ENCODE measurements at regions not wholly inside any gene's neighbourhood (a gene's known extent, or its start where the extent isn't known, plus 50 kb on each side); places are given as distances from the start of the nearest gene placed in this dataset.
A peak's percentile ranks its signal among the peaks of the same experiment; 100 is the strongest.

GRCh38 chr2:128689971-128690370 is 371.3 kb upstream of the HS6ST1 start:
- no peaks in the 10 kb centered on the region for H3K79me2 ChIP-seq (ENCODE audit: low read depth)
- no peak overlapping the region for H3K9ac ChIP-seq
- no peak overlapping the region for H2AFZ ChIP-seq (replicated peaks)
- H3K27me3 ChIP-seq, result no peaks in the 10 kb centered on the region
- no peaks in the 10 kb centered on the region for H3K9me3 ChIP-seq (ENCODE audit: low read depth)
- Mint-ChIP-seq H3K27me3 (ENCODE audit: insufficient read depth, low read depth) (peaks cover 19% of the 10 kb centered on the region), H3K36me3 (no peaks in the 10 kb centered on the region), H3K27ac (peak overlapping the region; percentile 23), H3K9me3 (peaks cover 4% of the 10 kb centered on the region), H3K4me1 (peaks cover 14% of the 10 kb centered on the region), H3K4me3 (no peak overlapping the region)
- no peak overlapping the region for H3K4me2 ChIP-seq
- no peak overlapping the region for H3K27ac ChIP-seq
- TF ChIP-seq CTCF (IDR thresholded peaks at IDR 0.05), result no peak
- no peak for TF ChIP-seq EZH2phosphoT487 (IDR thresholded peaks at IDR 0.05)
- no peak for TF ChIP-seq EZH2 (IDR thresholded peaks at IDR 0.05)
- no peak for DNase-seq (ENCODE audit: low spot score)
- H3K4me1 ChIP-seq, result no peaks in the 10 kb centered on the region
- no peak overlapping the region for H3K4me3 ChIP-seq
- no peaks in the 10 kb centered on the region for H3K36me3 ChIP-seq
- H3F3A ChIP-seq (ENCODE audit: low read depth), result no peaks in the 10 kb centered on the region
- no peaks in the 10 kb centered on the region for H4K20me1 ChIP-seq (ENCODE audit: low read depth)

- Histone ChIP-seq H3K9me3 (ENCODE audit: low read depth) (no peaks in the 10 kb centered on the region), H3K27me3 (no peaks in the 10 kb centered on the region), H3K4me3 (no peak overlapping the region), H2AFZ (replicated peaks) (no peak overlapping the region), H3K9ac (no peak overlapping the region), H3K79me2 (ENCODE audit: low read depth) (no peaks in the 10 kb centered on the region), H4K20me1 (ENCODE audit: low read depth) (no peaks in the 10 kb centered on the region), H3K36me3 (no peaks in the 10 kb centered on the region), H3F3A (ENCODE audit: low read depth) (no peaks in the 10 kb centered on the region), H3K4me2 (no peak overlapping the region), H3K27ac (no peak overlapping the region), H3K4me1 (no peaks in the 10 kb centered on the region)
- TF ChIP-seq EZH2phosphoT487 (IDR thresholded peaks at IDR 0.05), result no peak
- no peak for TF ChIP-seq CTCF (IDR thresholded peaks at IDR 0.05)
- TF ChIP-seq EZH2 (IDR thresholded peaks at IDR 0.05), result no peak
- DNase-seq (ENCODE audit: low spot score), result no peak
- peaks cover 14% of the 10 kb centered on the region for H3K4me1 Mint-ChIP-seq
- H3K27me3 Mint-ChIP-seq (ENCODE audit: insufficient read depth, low read depth), result peaks cover 19% of the 10 kb centered on the region
- no peaks in the 10 kb centered on the region for H3K36me3 Mint-ChIP-seq
- no peak overlapping the region for H3K4me3 Mint-ChIP-seq
- H3K9me3 Mint-ChIP-seq, result peaks cover 4% of the 10 kb centered on the region
- H3K27ac Mint-ChIP-seq, result no peak overlapping the region
Observed at GRCh38 chr2:128690431-128690830, 371.8 kb upstream of the HS6ST1 start.

- no peak for DNase-seq (ENCODE audit: low spot score)
- Histone ChIP-seq H3K9me3 (ENCODE audit: low read depth) (no peaks in the 10 kb centered on the region), H3K27ac (no peak overlapping the region), H3K9ac (no peak overlapping the region), H3K4me2 (no peak overlapping the region), H3K4me1 (no peaks in the 10 kb centered on the region), H3K36me3 (no peaks in the 10 kb centered on the region), H3K4me3 (no peak overlapping the region), H3K27me3 (no peaks in the 10 kb centered on the region), H3K79me2 (ENCODE audit: low read depth) (no peaks in the 10 kb centered on the region), H3F3A (ENCODE audit: low read depth) (no peaks in the 10 kb centered on the region), H4K20me1 (ENCODE audit: low read depth) (no peaks in the 10 kb centered on the region), H2AFZ (replicated peaks) (no peak overlapping the region)
- H3K27me3 Mint-ChIP-seq (ENCODE audit: insufficient read depth, low read depth), result peaks cover 16% of the 10 kb centered on the region
- H3K27ac Mint-ChIP-seq, result peak overlapping the region; percentile 97
- H3K9me3 Mint-ChIP-seq, result peaks cover 4% of the 10 kb centered on the region
- H3K4me1 Mint-ChIP-seq, result peaks cover 14% of the 10 kb centered on the region
- H3K36me3 Mint-ChIP-seq, result no peaks in the 10 kb centered on the region
- TF ChIP-seq EZH2 (IDR thresholded peaks at IDR 0.05), result no peak
- TF ChIP-seq EZH2phosphoT487 (IDR thresholded peaks at IDR 0.05), result no peak
- TF ChIP-seq CTCF (IDR thresholded peaks at IDR 0.05), result no peak
- no peak overlapping the region for H3K4me3 Mint-ChIP-seq
Observed at GRCh38 chr2:128690869-128691268, 372.2 kb upstream of the HS6ST1 start.

Measured in neural progenitor cell (in vitro differentiated cells).